GM20431 (cell line): ENCODE measurements at regions not wholly inside any gene's neighbourhood (a gene's known extent, or its start where the extent isn't known, plus 50 kb on each side); places are given as distances from the start of the nearest gene placed in this dataset.

ENCODE experiments used
- in situ Hi-C: fragments of 300-500 bp; cut with MseI, MboI; formaldehyde crosslinking; loops from one replicate; pipeline ENCODE4 v1.15.0; 2020; ENCODE audit warnings: low sequenced_read_pairs; ENCODE audit not compliant: unreplicated experiment

GRCh38 chr20:11352041-11352440 lies 565.7 kb upstream of the BTBD3 start:
- in situ Hi-C loops = no loop called here

GRCh38 chr20:11354846-11355245 lies 562.8 kb upstream of the BTBD3 start:
- in situ Hi-C loops = no loop called here

GRCh38 chr20:11355345-11355744 lies 562.3 kb upstream of the BTBD3 start:
- in situ Hi-C loops = no loop called here

- in situ Hi-C loops = no loop called here
Observed at GRCh38 chr20:11356061-11356460, 561.6 kb upstream of the BTBD3 start.

- in situ Hi-C loops = no loop called here
Observed at GRCh38 chr20:11362450-11362849, 555.2 kb upstream of the BTBD3 start.

GRCh38 chr20:11364736-11365135 lies 553.0 kb upstream of the BTBD3 start:
- in situ Hi-C loops = no loop called here

GRCh38 chr20:11366660-11367059 lies 551.0 kb upstream of the BTBD3 start:
- in situ Hi-C loops = no loop called here

GRCh38 chr20:11368499-11368898 lies 549.2 kb upstream of the BTBD3 start:
- in situ Hi-C loops = no loop called here

GRCh38 chr20:11368965-11369711 lies 548.6 kb upstream of the BTBD3 start:
- in situ Hi-C loops = no loop called here

GRCh38 chr20:11371831-11372230 lies 545.9 kb upstream of the BTBD3 start:
- in situ Hi-C loops = no loop called here

GRCh38 chr20:11372876-11373790 lies 544.6 kb upstream of the BTBD3 start:
- in situ Hi-C loops = no loop called here

GRCh38 chr20:11375335-11375734 lies 542.4 kb upstream of the BTBD3 start:
- in situ Hi-C loops = no loop called here

GRCh38 chr20:11375966-11376365 lies 541.7 kb upstream of the BTBD3 start:
- in situ Hi-C loops = no loop called here

- in situ Hi-C loops = no loop called here
Observed at GRCh38 chr20:11376420-11376819, 541.3 kb upstream of the BTBD3 start.

- in situ Hi-C loops = no loop called here
Observed at GRCh38 chr20:11376998-11377397, 540.7 kb upstream of the BTBD3 start.

GRCh38 chr20:11377761-11378160 lies 539.9 kb upstream of the BTBD3 start:
- in situ Hi-C loops = no loop called here

GRCh38 chr20:11378252-11378651 lies 539.4 kb upstream of the BTBD3 start:
- in situ Hi-C loops = no loop called here

- in situ Hi-C loops = no loop called here
Observed at GRCh38 chr20:11379257-11380011, 538.3 kb upstream of the BTBD3 start.

GRCh38 chr20:11380283-11380682 lies 537.4 kb upstream of the BTBD3 start:
- in situ Hi-C loops = no loop called here

- in situ Hi-C loops = no loop called here
Observed at GRCh38 chr20:11387189-11387754, 530.4 kb upstream of the BTBD3 start.
